Sigmoid colon (tissue), 6 donors: ENCODE measurements at regions not wholly inside any gene's neighbourhood (a gene's known extent, or its start where the extent isn't known, plus 50 kb on each side); places are given as distances from the start of the nearest gene placed in this dataset.

Experiments
- DNase-seq: peaks from one replicate; pipeline ENCODE4 v3.0.0-alpha.2; 2019
- H3K27ac ChIP-seq, 4 donors: fragments of 200-600 bp; sonication (generic); one replicate each; pipeline ENCODE4 v1.5.1; 2016 to 2019; ENCODE audit warnings: mild to moderate bottlenecking in 1 of 4
- H3K27me3 ChIP-seq, 3 donors: fragments of 200-600 bp; sonication (generic); one replicate each; pipeline ENCODE4 v1.5.1; 2019; ENCODE audit warnings: mild to moderate bottlenecking in 1 of 3
- H3K36me3 ChIP-seq, 4 donors: fragments of 200-600 bp; sonication (generic); one replicate each; pipeline ENCODE4 v1.5.1; 2016 to 2019
- H3K4me1 ChIP-seq, 4 donors: fragments of 200-600 bp; sonication (generic); one replicate each; pipeline ENCODE4 v1.5.1; 2017 to 2019
- H3K4me3 ChIP-seq, 4 donors: fragments of 200-600 bp; sonication (generic); one replicate each; pipeline ENCODE4 v1.5.1; 2017 to 2019; ENCODE audit warnings: mild to moderate bottlenecking in 2 of 4, moderate library complexity in 1 of 4
- H3K9me3 ChIP-seq, 4 donors: fragments of 200-600 bp in 3 of 4; sonication (generic) in 3 of 4; one replicate each; pipeline versions ENCODE4 v1.5.1 to v1.6.1; 2013 to 2019
- EP300 ChIP-seq, 4 donors: sonication (generic); formaldehyde crosslinking; IDR thresholded peaks; one replicate each; pipeline ENCODE4 v1.6.1; 2017; ENCODE audit warnings: antibody characterized with exemption in 4 of 4
- POLR2A ChIP-seq, 2 donors: fragments of 450-650 bp; IDR thresholded peaks; one replicate each; pipeline ENCODE4 v1.6.1; 2016; ENCODE audit warnings: antibody characterized with exemption in 2 of 2, mild to moderate bottlenecking in 2 of 2, moderate library complexity in 2 of 2
- POLR2AphosphoS5 ChIP-seq, 4 donors: sonication (generic); formaldehyde crosslinking; IDR thresholded peaks; one replicate each; pipeline ENCODE4 v1.6.1; 2017; ENCODE audit warnings: antibody characterized with exemption in 4 of 4
- WGBS, 2 donors: extraction: QIAGEN DNeasy Blood & Tissue Kit; methylation state at CpG; one replicate each; pipeline ENCODE4 v1.1.7; 2013; 5-methylcytosine and 5-hydroxymethylcytosine counted together
- intact Hi-C: fragments of 100-400 bp; cut with DNase I; formaldehyde crosslinking; loops from one replicate; pipeline ENCODE4 v1.15.1; 2023
- TF ChIP-seq, protein P1 (sequence below), 4 experiments: fragments of 450-650 bp in 3 of 4; fragments of 200-600 bp in 1 of 4; IDR thresholded peaks; one replicate each; pipeline ENCODE4 v1.5.1; 2016 to 2019; ENCODE audit warnings: antibody characterized with exemption in 4 of 4, mild to moderate bottlenecking in 3 of 4, moderate library complexity in 2 of 4
- donor health status: healthy with polysubstance abuse.
- donor health status: healthy.

DNA sequence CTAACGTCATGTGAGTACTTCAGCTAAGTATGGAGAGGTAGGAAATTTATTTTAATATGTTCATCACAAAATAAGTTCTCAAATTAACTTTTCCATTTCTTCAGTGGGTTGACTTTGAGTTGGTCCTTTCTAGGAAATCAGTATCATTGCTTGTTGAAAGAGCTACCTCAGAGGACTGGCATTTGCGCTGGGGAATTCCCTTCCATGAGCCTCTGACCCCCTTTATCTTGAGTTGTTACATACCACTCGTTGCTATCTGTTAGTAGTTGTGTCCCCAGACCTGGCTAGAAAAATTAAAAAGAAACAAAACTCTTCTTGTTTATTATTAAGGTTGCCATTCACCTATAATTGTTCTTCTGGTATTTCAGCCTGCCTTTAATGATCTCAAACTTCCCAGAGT, 96.8 kb upstream of the ROBO2 start:
- Histone ChIP-seq H3K27ac (no peak overlapping the region), H3K36me3 (no peaks in the 10 kb centered on the region), H3K27me3 (no peaks in the 10 kb centered on the region), H3K4me1 (no peaks in the 10 kb centered on the region), H3K4me3 (no peak overlapping the region), H3K9me3 (no peaks in the 10 kb centered on the region)
- whole genome bisulfite sequencing, 2 donors, result 64 to 66% methylated on average over 3 of the region's 3 CpGs
- intact Hi-C loops, result no loop called here
- TF ChIP-seq, protein P1, sequence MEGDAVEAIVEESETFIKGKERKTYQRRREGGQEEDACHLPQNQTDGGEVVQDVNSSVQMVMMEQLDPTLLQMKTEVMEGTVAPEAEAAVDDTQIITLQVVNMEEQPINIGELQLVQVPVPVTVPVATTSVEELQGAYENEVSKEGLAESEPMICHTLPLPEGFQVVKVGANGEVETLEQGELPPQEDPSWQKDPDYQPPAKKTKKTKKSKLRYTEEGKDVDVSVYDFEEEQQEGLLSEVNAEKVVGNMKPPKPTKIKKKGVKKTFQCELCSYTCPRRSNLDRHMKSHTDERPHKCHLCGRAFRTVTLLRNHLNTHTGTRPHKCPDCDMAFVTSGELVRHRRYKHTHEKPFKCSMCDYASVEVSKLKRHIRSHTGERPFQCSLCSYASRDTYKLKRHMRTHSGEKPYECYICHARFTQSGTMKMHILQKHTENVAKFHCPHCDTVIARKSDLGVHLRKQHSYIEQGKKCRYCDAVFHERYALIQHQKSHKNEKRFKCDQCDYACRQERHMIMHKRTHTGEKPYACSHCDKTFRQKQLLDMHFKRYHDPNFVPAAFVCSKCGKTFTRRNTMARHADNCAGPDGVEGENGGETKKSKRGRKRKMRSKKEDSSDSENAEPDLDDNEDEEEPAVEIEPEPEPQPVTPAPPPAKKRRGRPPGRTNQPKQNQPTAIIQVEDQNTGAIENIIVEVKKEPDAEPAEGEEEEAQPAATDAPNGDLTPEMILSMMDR (IDR thresholded peaks at IDR 0.05), result no peak
- TF ChIP-seq EP300 (IDR thresholded peaks at IDR 0.05), result no peak
- TF ChIP-seq POLR2A (IDR thresholded peaks at IDR 0.05), result no peak
- no peak for TF ChIP-seq POLR2AphosphoS5 (IDR thresholded peaks at IDR 0.05)
- no peak for DNase-seq

DNA sequence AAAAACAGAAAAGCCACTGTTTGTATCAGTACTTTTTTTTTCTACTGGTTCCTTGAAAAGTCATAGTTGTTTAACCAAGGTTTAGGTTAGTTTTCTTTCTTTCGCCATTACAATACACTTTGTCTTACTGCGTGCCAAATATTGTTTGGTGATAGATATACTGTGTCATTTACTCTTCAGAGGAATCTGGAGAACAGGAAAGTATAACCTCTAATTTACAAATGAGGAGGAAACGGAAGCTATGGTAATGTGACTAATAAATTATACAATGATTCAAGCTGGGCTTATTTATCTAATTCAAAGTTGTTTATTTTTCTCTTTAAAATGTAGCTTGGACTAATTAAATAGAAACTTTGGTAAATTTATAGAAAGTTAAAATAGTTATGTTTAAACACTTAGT, 96.2 kb upstream of the ROBO2 start:
- H3K4me1 ChIP-seq, result no peaks in the 10 kb centered on the region
- intact Hi-C loops, result no loop called here
- TF ChIP-seq POLR2AphosphoS5 (IDR thresholded peaks at IDR 0.05), result no peak
- H3K4me3 ChIP-seq, result no peak overlapping the region
- no peaks in the 10 kb centered on the region for H3K9me3 ChIP-seq
- no peak overlapping the region for H3K27ac ChIP-seq
- WGBS, 2 donors, result 69 to 84% methylated on average over 3 of the region's 3 CpGs
- no peaks in the 10 kb centered on the region for H3K27me3 ChIP-seq
- DNase-seq, result no peak
- no peaks in the 10 kb centered on the region for H3K36me3 ChIP-seq

DNA sequence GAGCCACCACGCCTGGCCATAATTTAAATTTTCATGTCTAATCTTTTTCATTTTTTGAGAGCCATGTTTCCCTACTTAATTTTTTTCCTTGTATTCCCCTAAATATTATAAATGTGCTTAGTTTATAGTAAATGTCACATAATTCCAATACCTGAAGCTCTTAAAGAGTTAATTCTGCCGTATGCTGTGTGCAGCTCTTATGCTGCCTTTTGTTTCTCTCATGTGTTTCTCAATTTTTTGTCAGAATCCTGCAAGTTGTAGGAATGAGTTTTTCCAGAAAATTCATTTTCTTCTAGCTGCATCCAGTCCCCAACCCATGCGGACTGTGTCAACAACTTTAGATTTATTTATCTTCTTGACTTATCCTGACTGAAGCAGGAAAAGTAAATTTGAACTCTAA, 90.9 kb upstream of the ROBO2 start:
- TF ChIP-seq, protein P1 (IDR thresholded peaks at IDR 0.05), result no peak
- no peak for TF ChIP-seq EP300 (IDR thresholded peaks at IDR 0.05)
- no peak for TF ChIP-seq POLR2AphosphoS5 (IDR thresholded peaks at IDR 0.05)
- no peak for TF ChIP-seq POLR2A (IDR thresholded peaks at IDR 0.05)
- DNase-seq, result no peak
- Histone ChIP-seq H3K27ac (no peak overlapping the region), H3K36me3 (no peaks in the 10 kb centered on the region), H3K4me1 (no peaks in the 10 kb centered on the region), H3K9me3 (no peaks in the 10 kb centered on the region), H3K27me3 (no peaks in the 10 kb centered on the region), H3K4me3 (no peak overlapping the region)
- 68 to 76% methylated on average over 3 of the region's 3 CpGs for WGBS, 2 donors
- intact Hi-C loops, result no loop called here

DNA sequence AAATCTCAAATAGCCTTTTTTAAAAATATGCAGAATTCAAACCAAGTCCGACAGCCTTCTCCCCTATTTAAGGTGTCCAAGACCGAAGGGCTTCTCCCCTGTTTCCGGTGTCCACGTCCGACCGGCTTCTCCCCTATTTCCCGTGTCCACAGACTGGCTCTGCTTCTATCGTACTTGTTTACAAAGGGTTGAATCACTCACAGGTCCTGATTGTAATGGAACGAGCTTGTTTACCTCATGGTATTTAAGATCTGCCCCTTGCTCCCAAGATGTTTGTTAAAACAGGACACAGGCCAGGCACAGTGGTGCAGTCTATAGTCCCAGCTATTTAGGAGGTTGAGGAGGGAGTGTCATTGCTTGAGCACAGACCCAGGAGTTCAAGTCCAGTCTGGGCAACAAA, 90.4 kb upstream of the ROBO2 start:
- intact Hi-C loops, result no loop called here
- 63 to 71% methylated on average over 9 of the region's 9 CpGs for WGBS, 2 donors
- no peaks in the 10 kb centered on the region for H3K36me3 ChIP-seq

DNA sequence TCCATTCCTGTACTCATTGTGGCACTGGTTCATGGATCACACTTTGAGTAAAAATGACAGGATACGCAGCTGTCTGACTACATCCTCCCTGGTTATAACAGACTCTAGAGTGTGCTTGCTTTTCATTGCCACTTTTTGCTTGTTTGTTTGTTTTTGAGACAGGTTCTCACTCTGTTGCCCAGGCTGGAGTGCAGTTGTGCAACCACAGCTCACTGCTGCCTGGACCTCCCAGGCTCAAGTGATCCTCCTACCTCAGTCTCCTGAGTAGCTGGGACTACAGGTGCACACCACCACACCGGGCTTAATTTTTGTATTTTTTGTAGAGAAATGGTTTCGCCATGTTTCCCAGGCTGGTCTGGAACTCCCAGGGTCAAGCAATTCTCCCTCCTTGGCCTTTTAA, 89.3 kb upstream of the ROBO2 start:
- H3K4me3 ChIP-seq, result no peak overlapping the region
- 92 to 95% methylated on average over 3 of the region's 3 CpGs for WGBS, 2 donors
- no peak for DNase-seq
- no peaks in the 10 kb centered on the region for H3K36me3 ChIP-seq
- intact Hi-C loops, result no loop called here
- H3K27me3 ChIP-seq, result no peaks in the 10 kb centered on the region
- H3K4me1 ChIP-seq, result no peaks in the 10 kb centered on the region
- TF ChIP-seq, protein P1 (IDR thresholded peaks at IDR 0.05), result no peak
- no peak for TF ChIP-seq POLR2A (IDR thresholded peaks at IDR 0.05)
- TF ChIP-seq POLR2AphosphoS5 (IDR thresholded peaks at IDR 0.05), result no peak
- no peak for TF ChIP-seq EP300 (IDR thresholded peaks at IDR 0.05)
- H3K27ac ChIP-seq, result no peak overlapping the region
- H3K9me3 ChIP-seq, result no peaks in the 10 kb centered on the region

More for the DNA sequence above, 90.4 kb upstream of the ROBO2 start:
- Histone ChIP-seq H3K4me1 (no peaks in the 10 kb centered on the region), H3K27ac (no peak overlapping the region), H3K4me3 (no peak overlapping the region), H3K27me3 (no peaks in the 10 kb centered on the region), H3K9me3 (no peaks in the 10 kb centered on the region)
- TF ChIP-seq POLR2A (IDR thresholded peaks at IDR 0.05) (no peak), EP300 (IDR thresholded peaks at IDR 0.05) (no peak), POLR2AphosphoS5 (IDR thresholded peaks at IDR 0.05) (no peak)
- TF ChIP-seq, protein P1 (IDR thresholded peaks at IDR 0.05), result no peak
- no peak for DNase-seq
